ENCODE measurements at regions not wholly inside any gene's neighbourhood (a gene's known extent, or its start where the extent isn't known, plus 50 kb on each side); places are given as distances from the start of the nearest gene placed in this dataset.

GRCh38 chr5:155783791-155784190 lies 543.2 kb upstream of the SGCD start:
- Mint-ChIP-seq H3K4me3 (no peak overlapping the region), H3K27me3 (peaks cover 4% of the 10 kb centered on the region)
- POLR2A ChIA-PET: no interaction called here

DNA sequence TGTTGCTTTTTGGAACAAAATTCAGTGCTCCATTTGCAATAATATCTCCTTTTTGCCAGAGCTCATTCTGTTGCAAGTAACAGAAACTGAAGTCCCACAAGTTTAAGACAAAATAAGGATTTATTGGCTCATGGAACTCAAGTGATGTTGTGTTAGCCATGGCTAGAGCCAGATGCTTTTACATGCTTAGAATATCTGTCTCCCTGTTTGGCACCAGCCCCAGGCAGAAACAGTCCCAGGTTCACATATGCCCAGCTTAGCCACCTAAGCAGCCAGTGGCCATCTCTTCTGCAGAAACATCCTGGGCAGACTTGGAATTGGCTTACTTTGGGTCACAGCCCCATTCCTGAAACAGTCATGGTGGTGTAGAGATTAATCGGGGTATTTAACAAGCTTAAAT lies 540.9 kb upstream of the SGCD start:
- no peaks in the 10 kb centered on the region for H3K36me3 Mint-ChIP-seq (ENCODE audit: low read depth)
- CTCF ChIA-PET: interaction anchor here (1.3 kb wide), 1 partner anchor 14 kb away, joined by 3 read pairs; no protein-coding TSS in a partner anchor
- ATAC-seq (no peak), DNase-seq (no peak)
- peaks cover 4% of the 10 kb centered on the region for H3K27me3 Mint-ChIP-seq
- no peak overlapping the region for H3K4me3 Mint-ChIP-seq
- TF ChIP-seq, protein P1, sequence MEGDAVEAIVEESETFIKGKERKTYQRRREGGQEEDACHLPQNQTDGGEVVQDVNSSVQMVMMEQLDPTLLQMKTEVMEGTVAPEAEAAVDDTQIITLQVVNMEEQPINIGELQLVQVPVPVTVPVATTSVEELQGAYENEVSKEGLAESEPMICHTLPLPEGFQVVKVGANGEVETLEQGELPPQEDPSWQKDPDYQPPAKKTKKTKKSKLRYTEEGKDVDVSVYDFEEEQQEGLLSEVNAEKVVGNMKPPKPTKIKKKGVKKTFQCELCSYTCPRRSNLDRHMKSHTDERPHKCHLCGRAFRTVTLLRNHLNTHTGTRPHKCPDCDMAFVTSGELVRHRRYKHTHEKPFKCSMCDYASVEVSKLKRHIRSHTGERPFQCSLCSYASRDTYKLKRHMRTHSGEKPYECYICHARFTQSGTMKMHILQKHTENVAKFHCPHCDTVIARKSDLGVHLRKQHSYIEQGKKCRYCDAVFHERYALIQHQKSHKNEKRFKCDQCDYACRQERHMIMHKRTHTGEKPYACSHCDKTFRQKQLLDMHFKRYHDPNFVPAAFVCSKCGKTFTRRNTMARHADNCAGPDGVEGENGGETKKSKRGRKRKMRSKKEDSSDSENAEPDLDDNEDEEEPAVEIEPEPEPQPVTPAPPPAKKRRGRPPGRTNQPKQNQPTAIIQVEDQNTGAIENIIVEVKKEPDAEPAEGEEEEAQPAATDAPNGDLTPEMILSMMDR (IDR thresholded peaks at IDR 0.05): no peak
- POLR2A ChIA-PET: no interaction called here
- no peak overlapping the region for H3K27ac Mint-ChIP-seq
- intact Hi-C loops (cut with micrococcal nuclease): no loop called here
- H3K9me3 Mint-ChIP-seq: no peaks in the 10 kb centered on the region
- H3K4me1 Mint-ChIP-seq (ENCODE audit: low read depth): no peaks in the 10 kb centered on the region

More at GRCh38 chr5:155783791-155784190, 543.2 kb upstream of the SGCD start:
- Mint-ChIP-seq H3K27ac (no peak overlapping the region), H3K4me1 (ENCODE audit: low read depth) (no peaks in the 10 kb centered on the region), H3K36me3 (ENCODE audit: low read depth) (no peaks in the 10 kb centered on the region), H3K9me3 (no peaks in the 10 kb centered on the region)
- CTCF ChIA-PET: no interaction called here
- DNase-seq: no peak
- no peak for ATAC-seq
- intact Hi-C loops (cut with micrococcal nuclease): no loop called here
- TF ChIP-seq, protein P1 (IDR thresholded peaks at IDR 0.05): no peak

DNA sequence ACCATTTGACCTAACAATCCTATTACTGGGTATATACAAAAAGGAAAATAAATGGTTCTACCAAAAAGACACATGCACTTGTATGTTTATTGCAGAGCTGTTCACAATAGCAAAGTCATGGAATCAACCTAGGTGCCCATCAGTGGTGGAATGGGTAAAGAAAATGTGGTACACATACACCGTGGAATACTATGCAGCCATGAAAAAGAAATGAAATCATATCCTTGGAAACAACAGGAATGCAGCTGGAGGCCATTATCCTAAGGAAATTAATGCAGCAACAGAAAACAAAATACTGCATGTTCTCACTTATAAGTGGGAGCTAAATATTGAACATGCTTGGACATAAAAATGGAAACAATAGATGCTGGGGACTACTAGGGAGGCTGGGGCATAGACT lies 534.1 kb upstream of the SGCD start:
- no peak for ATAC-seq
- ChIA-PET CTCF (no interaction called here), POLR2A (no interaction called here)
- peaks cover 1% of the 10 kb centered on the region for H3K36me3 Mint-ChIP-seq (ENCODE audit: low read depth)
- peaks cover 2% of the 10 kb centered on the region for H3K27me3 Mint-ChIP-seq
- DNase-seq: no peak
- no peak overlapping the region for H3K4me3 Mint-ChIP-seq
- TF ChIP-seq, protein P1 (IDR thresholded peaks at IDR 0.05): no peak
- intact Hi-C loops (cut with micrococcal nuclease): no loop called here
- no peaks in the 10 kb centered on the region for H3K4me1 Mint-ChIP-seq (ENCODE audit: low read depth)
- H3K9me3 Mint-ChIP-seq: peaks cover 21% of the 10 kb centered on the region
- H3K27ac Mint-ChIP-seq: no peak overlapping the region

GRCh38 chr5:155794795-155795194 lies 532.2 kb upstream of the SGCD start:
- CTCF ChIA-PET: no interaction called here
- no peak overlapping the region for H3K27ac Mint-ChIP-seq
- no peak for DNase-seq
- H3K9me3 Mint-ChIP-seq: peaks cover 21% of the 10 kb centered on the region
- ATAC-seq: no peak
- H3K4me3 Mint-ChIP-seq: no peak overlapping the region
- H3K27me3 Mint-ChIP-seq: no peaks in the 10 kb centered on the region
- no peaks in the 10 kb centered on the region for H3K4me1 Mint-ChIP-seq (ENCODE audit: low read depth)
- POLR2A ChIA-PET: no interaction called here
- intact Hi-C loops (cut with micrococcal nuclease): no loop called here
- TF ChIP-seq, protein P1 (IDR thresholded peaks at IDR 0.05): no peak
- H3K36me3 Mint-ChIP-seq (ENCODE audit: low read depth): peaks cover 1% of the 10 kb centered on the region

- ChIA-PET CTCF (interaction anchor here (0.6 kb wide), 1 partner anchor 26 kb away, joined by 3 read pairs; no protein-coding TSS in a partner anchor), POLR2A (no interaction called here)
- intact Hi-C loops (cut with micrococcal nuclease): no loop called here
- H3K9me3 Mint-ChIP-seq: peaks cover 8% of the 10 kb centered on the region
- H3K36me3 Mint-ChIP-seq (ENCODE audit: low read depth): no peaks in the 10 kb centered on the region
- no peaks in the 10 kb centered on the region for H3K4me1 Mint-ChIP-seq (ENCODE audit: low read depth)
- no peak for ATAC-seq
- no peak overlapping the region for H3K27ac Mint-ChIP-seq
- DNase-seq: no peak
- TF ChIP-seq, protein P1 (IDR thresholded peaks at IDR 0.05): no peak
- no peak overlapping the region for H3K4me3 Mint-ChIP-seq
- H3K27me3 Mint-ChIP-seq: no peaks in the 10 kb centered on the region
Measured at GRCh38 chr5:155799308-155799707, 527.7 kb upstream of the SGCD start.

All from activated CD8-positive, alpha-beta T cell treated with anti-CD3 and anti-CD28 coated beads for 36 hours (primary cell).